Neural progenitor cell (in vitro differentiated cells): ENCODE measurements at regions not wholly inside any gene's neighbourhood (a gene's known extent, or its start where the extent isn't known, plus 50 kb on each side); places are given as distances from the start of the nearest gene placed in this dataset.

Source experiments
- DNase-seq: peaks from one replicate; pipeline ENCODE4 v3.0.0-alpha.2; 2016; ENCODE audit warnings: low spot score
- H2AFZ ChIP-seq: fragments of 200-600 bp; sonication (generic); replicated peaks from 2 replicates; pipeline ENCODE4 v1.6.1; 2016; ENCODE audit warnings: antibody characterized with exemption
- H3F3A ChIP-seq: fragments of 200-600 bp; sonication (generic); 2 replicates; pipeline ENCODE4 v1.6.1; 2016; ENCODE audit warnings: antibody characterized with exemption, low read depth
- H3K27ac ChIP-seq: fragments of 200-600 bp; sonication (generic); 2 replicates; pipeline ENCODE4 v1.5.1; 2016; ENCODE audit warnings: mild to moderate bottlenecking
- H3K27me3 ChIP-seq: fragments of 200-600 bp; sonication (generic); 2 replicates; pipeline ENCODE4 v1.6.1; 2016; ENCODE audit warnings: mild to moderate bottlenecking, moderate library complexity
- H3K36me3 ChIP-seq: fragments of 200-600 bp; sonication (generic); 2 replicates; pipeline ENCODE4 v1.5.1; 2016
- H3K4me1 ChIP-seq: fragments of 200-600 bp; sonication (generic); 2 replicates; pipeline ENCODE4 v1.6.1; 2016; ENCODE audit warnings: mixed run types
- H3K4me2 ChIP-seq: fragments of 200-600 bp; sonication (generic); 2 replicates; pipeline ENCODE4 v1.6.1; 2016
- H3K4me3 ChIP-seq: fragments of 200-600 bp; sonication (generic); 2 replicates; pipeline ENCODE4 v1.5.1; 2016
- H3K79me2 ChIP-seq: fragments of 200-600 bp; sonication (generic); 2 replicates; pipeline ENCODE4 v1.6.1; 2016; ENCODE audit warnings: low read depth
- H3K9ac ChIP-seq: fragments of 200-600 bp; sonication (generic); 2 replicates; pipeline ENCODE4 v1.6.1; 2016
- H3K9me3 ChIP-seq: fragments of 200-600 bp; sonication (generic); 2 replicates; pipeline ENCODE4 v1.5.1; 2016; ENCODE audit warnings: low read depth
- H4K20me1 ChIP-seq: fragments of 200-600 bp; sonication (generic); 2 replicates; pipeline ENCODE4 v1.6.1; 2016; ENCODE audit warnings: low read depth
- H3K27ac Mint-ChIP-seq: 3 replicates; pipeline ENCODE4 v1.8.0; 2021; ENCODE audit warnings: mixed read lengths
- H3K27me3 Mint-ChIP-seq: 2 replicates; pipeline ENCODE4 v1.8.0; 2022; ENCODE audit warnings: low read depth, mild to moderate bottlenecking, inconsistent platforms, moderate library complexity, mixed read lengths; ENCODE audit not compliant: insufficient read depth
- H3K36me3 Mint-ChIP-seq: 3 replicates; pipeline ENCODE4 v1.8.0; 2021; ENCODE audit warnings: mixed read lengths
- H3K4me1 Mint-ChIP-seq: 3 replicates; pipeline ENCODE4 v1.8.0; 2021; ENCODE audit warnings: mixed read lengths
- H3K4me3 Mint-ChIP-seq: 3 replicates; pipeline ENCODE4 v1.8.0; 2021; ENCODE audit warnings: mild to moderate bottlenecking, moderate library complexity, mixed read lengths
- H3K9me3 Mint-ChIP-seq: 3 replicates; pipeline ENCODE4 v1.8.0; 2020; ENCODE audit warnings: mixed read lengths
- EZH2 ChIP-seq: fragments of 200-600 bp; sonication (generic); IDR thresholded peaks from 2 replicates; pipeline ENCODE4 v1.6.1; 2017; ENCODE audit warnings: antibody characterized with exemption, mild to moderate bottlenecking, moderate library complexity
- EZH2phosphoT487 ChIP-seq: fragments of 200-600 bp; sonication (generic); IDR thresholded peaks from 2 replicates; pipeline ENCODE4 v1.6.1; 2017; ENCODE audit warnings: antibody characterized with exemption
- TF ChIP-seq, protein P1 (sequence below): fragments of 200-600 bp; sonication (generic); IDR thresholded peaks from 2 replicates; pipeline ENCODE4 v1.5.1; 2017; ENCODE audit warnings: antibody characterized with exemption, mild to moderate bottlenecking

DNA sequence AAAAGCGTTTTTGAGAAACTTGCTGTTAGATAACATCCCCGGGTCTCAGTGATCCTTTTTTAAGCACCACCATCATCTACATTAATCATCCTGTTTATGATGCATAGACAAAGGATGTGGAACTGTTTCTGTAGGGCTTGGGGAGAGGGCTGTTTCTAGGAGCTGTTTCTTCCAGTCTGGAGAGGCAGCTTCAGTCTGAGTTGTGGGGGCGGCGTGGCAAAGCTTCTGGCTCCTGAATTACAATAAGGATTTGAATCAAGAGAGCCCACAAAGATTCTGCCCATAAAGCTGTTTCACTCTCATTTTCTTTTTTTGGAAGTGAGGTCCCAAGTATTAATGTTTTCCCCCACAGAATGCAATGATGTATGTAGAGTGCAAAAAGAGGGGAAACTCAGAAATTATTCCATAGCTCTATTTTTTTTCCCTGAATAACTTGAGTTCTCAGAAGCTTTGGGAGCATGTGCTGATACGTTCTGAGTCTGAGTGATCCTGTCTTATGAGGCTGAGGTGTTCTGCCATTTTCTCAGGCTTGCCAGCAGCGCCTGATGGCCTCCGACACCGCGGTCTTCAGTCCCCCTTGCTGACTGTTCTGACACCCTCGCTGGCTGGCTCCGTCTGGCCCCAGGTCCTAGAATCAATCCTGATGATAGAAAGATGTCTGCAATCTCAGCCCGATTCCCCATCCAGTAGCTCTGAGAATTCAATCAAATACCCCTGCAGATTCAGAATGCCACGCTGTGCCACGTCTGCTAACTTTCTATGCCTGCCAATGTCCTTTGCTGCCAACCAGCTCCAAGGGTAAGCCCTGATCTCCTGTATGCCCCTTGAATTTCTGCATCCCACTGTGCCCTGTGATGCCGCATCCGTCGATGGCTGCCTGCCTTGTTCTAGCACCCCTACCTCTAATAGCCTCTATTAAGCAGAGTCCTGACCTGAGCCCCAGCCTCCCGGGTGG is 92.4 kb upstream of the AKT3 start:
- H3K27me3 ChIP-seq, result no peaks in the 10 kb centered on the region
- no peak overlapping the region for H3K27ac ChIP-seq
- TF ChIP-seq, protein P1, sequence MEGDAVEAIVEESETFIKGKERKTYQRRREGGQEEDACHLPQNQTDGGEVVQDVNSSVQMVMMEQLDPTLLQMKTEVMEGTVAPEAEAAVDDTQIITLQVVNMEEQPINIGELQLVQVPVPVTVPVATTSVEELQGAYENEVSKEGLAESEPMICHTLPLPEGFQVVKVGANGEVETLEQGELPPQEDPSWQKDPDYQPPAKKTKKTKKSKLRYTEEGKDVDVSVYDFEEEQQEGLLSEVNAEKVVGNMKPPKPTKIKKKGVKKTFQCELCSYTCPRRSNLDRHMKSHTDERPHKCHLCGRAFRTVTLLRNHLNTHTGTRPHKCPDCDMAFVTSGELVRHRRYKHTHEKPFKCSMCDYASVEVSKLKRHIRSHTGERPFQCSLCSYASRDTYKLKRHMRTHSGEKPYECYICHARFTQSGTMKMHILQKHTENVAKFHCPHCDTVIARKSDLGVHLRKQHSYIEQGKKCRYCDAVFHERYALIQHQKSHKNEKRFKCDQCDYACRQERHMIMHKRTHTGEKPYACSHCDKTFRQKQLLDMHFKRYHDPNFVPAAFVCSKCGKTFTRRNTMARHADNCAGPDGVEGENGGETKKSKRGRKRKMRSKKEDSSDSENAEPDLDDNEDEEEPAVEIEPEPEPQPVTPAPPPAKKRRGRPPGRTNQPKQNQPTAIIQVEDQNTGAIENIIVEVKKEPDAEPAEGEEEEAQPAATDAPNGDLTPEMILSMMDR, result no peak
- TF ChIP-seq EZH2phosphoT487, result no peak
- TF ChIP-seq EZH2, result no peak
- Mint-ChIP-seq H3K27ac (peak overlapping the region; percentile 64), H3K9me3 (no peaks in the 10 kb centered on the region), H3K4me3 (no peak overlapping the region), H3K4me1 (peaks cover 35% of the 10 kb centered on the region), H3K27me3 (peaks cover 5% of the 10 kb centered on the region), H3K36me3 (no peaks in the 10 kb centered on the region)
- no peaks in the 10 kb centered on the region for H4K20me1 ChIP-seq
- H3K9me3 ChIP-seq, result no peaks in the 10 kb centered on the region
- H3K36me3 ChIP-seq, result no peaks in the 10 kb centered on the region
- no peak overlapping the region for H2AFZ ChIP-seq
- H3K9ac ChIP-seq, result no peak overlapping the region
- H3K4me3 ChIP-seq, result no peak overlapping the region
- H3K4me2 ChIP-seq, result no peak overlapping the region
- H3K4me1 ChIP-seq, result peaks cover 4% of the 10 kb centered on the region
- DNase-seq, result no peak
- peaks cover 3% of the 10 kb centered on the region for H3F3A ChIP-seq
- H3K79me2 ChIP-seq, result no peaks in the 10 kb centered on the region

DNA sequence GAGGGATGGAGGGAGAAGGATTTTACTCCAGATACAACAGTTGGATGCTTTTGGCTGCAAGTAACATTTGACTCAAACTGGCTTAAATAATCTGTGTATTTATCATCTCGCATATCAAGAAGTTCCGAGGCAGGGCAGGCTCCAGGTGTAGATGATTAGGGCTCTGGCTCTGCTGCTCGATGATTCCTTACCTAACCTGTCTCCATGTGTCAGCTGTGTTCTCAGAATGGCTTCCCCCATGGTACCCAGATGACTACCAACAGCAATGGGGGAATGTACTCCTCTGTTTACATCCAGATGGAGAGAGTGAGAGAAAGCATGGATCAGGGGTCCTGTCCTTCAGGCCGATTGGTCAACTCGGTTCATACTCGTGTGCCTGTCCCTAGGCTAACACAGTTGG is 90.4 kb upstream of the AKT3 start:
- H3K9ac ChIP-seq, result no peak overlapping the region
- no peak overlapping the region for H2AFZ ChIP-seq
- H3K4me2 ChIP-seq, result no peak overlapping the region
- no peak for DNase-seq
- peaks cover 2% of the 10 kb centered on the region for H3K27me3 Mint-ChIP-seq
- H3K36me3 ChIP-seq, result no peaks in the 10 kb centered on the region
- peaks cover 4% of the 10 kb centered on the region for H3K4me1 ChIP-seq
- H3K4me3 Mint-ChIP-seq, result no peak overlapping the region
- no peak overlapping the region for H3K27ac Mint-ChIP-seq
- peaks cover under 1% of the 10 kb centered on the region for H3K9me3 Mint-ChIP-seq
- no peaks in the 10 kb centered on the region for H3F3A ChIP-seq
- no peak for TF ChIP-seq EZH2
- TF ChIP-seq, protein P1, result no peak
- no peak for TF ChIP-seq EZH2phosphoT487
- no peaks in the 10 kb centered on the region for H3K9me3 ChIP-seq
- no peak overlapping the region for H3K4me3 ChIP-seq
- no peaks in the 10 kb centered on the region for H3K79me2 ChIP-seq
- no peaks in the 10 kb centered on the region for H3K36me3 Mint-ChIP-seq
- no peaks in the 10 kb centered on the region for H4K20me1 ChIP-seq
- H3K27ac ChIP-seq, result no peak overlapping the region
- no peaks in the 10 kb centered on the region for H3K27me3 ChIP-seq
- H3K4me1 Mint-ChIP-seq, result peaks cover 30% of the 10 kb centered on the region

DNA sequence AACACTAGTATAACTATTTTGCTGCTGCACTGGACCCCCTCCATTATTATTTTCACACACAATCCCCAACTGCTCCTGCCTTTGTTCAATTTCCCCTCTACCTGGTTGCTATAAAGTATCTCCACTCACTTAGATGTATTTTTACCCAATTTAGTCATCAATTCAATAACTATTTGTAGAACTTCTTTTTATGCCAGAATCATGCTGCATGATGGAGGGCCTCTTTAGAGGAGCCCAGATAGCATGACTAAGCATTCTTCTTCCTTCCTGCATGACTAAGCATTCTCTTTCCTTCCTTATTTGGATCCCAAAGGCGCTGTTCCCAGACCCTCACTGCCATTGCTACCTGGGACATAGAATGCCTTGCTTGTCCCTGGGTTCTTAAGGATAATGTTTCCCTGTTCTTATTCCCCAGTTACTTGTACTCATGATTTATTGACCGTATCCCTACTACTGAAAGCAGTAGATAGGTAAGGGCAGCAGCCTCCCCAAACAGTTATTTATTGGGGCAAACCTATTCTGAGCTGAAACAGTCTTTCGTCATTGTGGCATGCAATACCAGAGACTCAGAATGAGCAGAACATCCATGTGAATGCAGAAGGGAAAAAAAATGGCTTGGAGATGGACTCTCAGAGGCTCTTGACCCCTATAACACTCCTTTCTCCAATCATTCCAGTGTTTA is 89.3 kb upstream of the AKT3 start:
- H2AFZ ChIP-seq, result no peak overlapping the region
- peaks cover 4% of the 10 kb centered on the region for H3K4me1 ChIP-seq
- no peak overlapping the region for H3K27ac ChIP-seq
- Mint-ChIP-seq H3K36me3 (no peaks in the 10 kb centered on the region), H3K27me3 (peaks cover 2% of the 10 kb centered on the region), H3K27ac (no peak overlapping the region), H3K4me3 (no peak overlapping the region), H3K4me1 (peaks cover 21% of the 10 kb centered on the region), H3K9me3 (peaks cover 9% of the 10 kb centered on the region)
- no peaks in the 10 kb centered on the region for H3K36me3 ChIP-seq
- no peak overlapping the region for H3K4me3 ChIP-seq
- no peak overlapping the region for H3K4me2 ChIP-seq
- TF ChIP-seq EZH2phosphoT487 (no peak), EZH2 (no peak)
- H3F3A ChIP-seq, result no peaks in the 10 kb centered on the region
- no peaks in the 10 kb centered on the region for H3K79me2 ChIP-seq
- H3K9me3 ChIP-seq, result no peaks in the 10 kb centered on the region
- no peaks in the 10 kb centered on the region for H3K27me3 ChIP-seq
- DNase-seq, result no peak
- H3K9ac ChIP-seq, result no peak overlapping the region
- H4K20me1 ChIP-seq, result no peaks in the 10 kb centered on the region

DNA sequence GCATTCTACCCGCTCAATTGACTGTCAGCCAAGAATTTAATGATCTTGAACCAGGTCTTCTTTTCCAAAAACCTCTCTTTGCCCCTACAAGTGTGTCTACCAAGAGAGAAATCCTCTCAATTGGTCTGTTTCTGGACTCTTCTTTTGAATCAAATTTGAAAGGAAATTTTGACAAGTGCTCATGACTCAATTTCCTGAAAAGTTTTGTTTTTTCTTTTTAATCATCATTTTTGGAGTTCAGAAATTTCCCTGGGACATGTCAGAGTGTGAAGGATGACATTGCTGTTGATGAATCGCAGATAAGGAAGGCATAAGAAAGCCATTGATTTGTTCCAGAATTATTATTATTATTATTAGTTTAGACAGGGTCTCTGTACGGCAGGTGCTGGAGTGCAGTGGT is 88.2 kb upstream of the AKT3 start:
- no peak for DNase-seq
- no peaks in the 10 kb centered on the region for H3F3A ChIP-seq
- H3K79me2 ChIP-seq, result no peaks in the 10 kb centered on the region
- no peak overlapping the region for H3K4me2 ChIP-seq
- H3K27ac Mint-ChIP-seq, result no peak overlapping the region
- H2AFZ ChIP-seq, result no peak overlapping the region
- H3K36me3 ChIP-seq, result no peaks in the 10 kb centered on the region
- no peaks in the 10 kb centered on the region for H3K9me3 ChIP-seq
- H3K27me3 ChIP-seq, result no peaks in the 10 kb centered on the region
- TF ChIP-seq EZH2, result no peak
- TF ChIP-seq EZH2phosphoT487, result no peak
- TF ChIP-seq, protein P1, result no peak
- H3K36me3 Mint-ChIP-seq, result no peaks in the 10 kb centered on the region
- no peak overlapping the region for H3K27ac ChIP-seq
- no peak overlapping the region for H3K4me3 ChIP-seq
- H3K4me1 Mint-ChIP-seq, result peaks cover 14% of the 10 kb centered on the region
- H3K4me3 Mint-ChIP-seq, result no peak overlapping the region
- no peaks in the 10 kb centered on the region for H4K20me1 ChIP-seq
- peaks cover 3% of the 10 kb centered on the region for H3K27me3 Mint-ChIP-seq
- no peak overlapping the region for H3K9ac ChIP-seq
- H3K4me1 ChIP-seq, result peaks cover 4% of the 10 kb centered on the region
- H3K9me3 Mint-ChIP-seq, result peaks cover 12% of the 10 kb centered on the region
